Kidney (tissue), 13 donors: ENCODE measurements at regions not wholly inside any gene's neighbourhood (a gene's known extent, or its start where the extent isn't known, plus 50 kb on each side); places are given as distances from the start of the nearest gene placed in this dataset.

Experiments used
- DNase-seq, 5 donors: peaks; one replicate each; pipeline ENCODE4 v3.0.0-alpha.2; 2013 to 2020
- FAIRE-seq: peaks from 2 replicates; lab custom pipeline; 2012; peaks lifted over from hg19 to GRCh38; lab: Jason Lieb, UNC
- H3K27ac ChIP-seq, 2 donors: one replicate each; pipeline ENCODE4 v1.7.0; 2013; ENCODE audit warnings: low read depth in 2 of 2, low read length in 2 of 2, inconsistent platforms in 1 of 2
- H3K27me3 ChIP-seq: one replicate; pipeline ENCODE4 v1.7.1; 2013; ENCODE audit warnings: low read length, inconsistent platforms; ENCODE audit not compliant: control insufficient read depth, insufficient read depth
- H3K36me3 ChIP-seq, 3 donors: one replicate each; pipeline versions ENCODE4 v1.7.0 to v1.7.1; 2013; ENCODE audit warnings: low read length in 3 of 3, control low read depth in 1 of 3, inconsistent platforms in 1 of 3; ENCODE audit not compliant: insufficient read depth in 3 of 3, control insufficient read depth in 2 of 3
- H3K4me1 ChIP-seq, 3 donors: one replicate each; pipeline versions ENCODE4 v1.7.0 to v1.7.1; 2013; ENCODE audit warnings: low read length in 3 of 3, inconsistent platforms in 1 of 3, low read depth in 1 of 3; ENCODE audit not compliant: control insufficient read depth in 2 of 3, insufficient read depth in 2 of 3
- H3K4me3 ChIP-seq, 3 donors: one replicate each; pipeline versions ENCODE4 v1.7.0 to v1.8.1; 2013; ENCODE audit warnings: low read length in 3 of 3, control low read depth in 1 of 3, inconsistent platforms in 1 of 3
- H3K9ac ChIP-seq, 3 donors: one replicate each; pipeline versions ENCODE4 v1.7.0 to v1.7.1; 2013; ENCODE audit warnings: low read length in 3 of 3, control low read depth in 1 of 3, inconsistent platforms in 1 of 3
- H3K9me3 ChIP-seq, 3 donors: one replicate each; pipeline versions ENCODE4 v1.7.0 to v1.7.1; 2013; ENCODE audit warnings: low read length in 3 of 3, control low read depth in 1 of 3, inconsistent platforms in 1 of 3; ENCODE audit not compliant: control insufficient read depth in 2 of 3, insufficient read depth in 1 of 3
- intact Hi-C: fragments of 100-400 bp; cut with DNase I; formaldehyde crosslinking; loops from one replicate; pipeline ENCODE4 v1.11.1; 2022
- TF ChIP-seq, protein P1 (sequence below): IDR thresholded peaks from 3 replicates; pipeline ENCODE4 v1.5.1; 2012; ENCODE audit warnings: mild to moderate bottlenecking, moderate library complexity, borderline replicate concordance; ENCODE audit not compliant: insufficient read depth; ENCODE audit errors: extremely low read depth
- donor health status: control.
- donor health status: control.
- donor health status: control.
- donor health status: control.
- donor health status: control.
- donor health status: DM: yes; HTN: yes; CAD: no.
- donor health status: Normal renal cell carcinoma (clear cell type).

DNA sequence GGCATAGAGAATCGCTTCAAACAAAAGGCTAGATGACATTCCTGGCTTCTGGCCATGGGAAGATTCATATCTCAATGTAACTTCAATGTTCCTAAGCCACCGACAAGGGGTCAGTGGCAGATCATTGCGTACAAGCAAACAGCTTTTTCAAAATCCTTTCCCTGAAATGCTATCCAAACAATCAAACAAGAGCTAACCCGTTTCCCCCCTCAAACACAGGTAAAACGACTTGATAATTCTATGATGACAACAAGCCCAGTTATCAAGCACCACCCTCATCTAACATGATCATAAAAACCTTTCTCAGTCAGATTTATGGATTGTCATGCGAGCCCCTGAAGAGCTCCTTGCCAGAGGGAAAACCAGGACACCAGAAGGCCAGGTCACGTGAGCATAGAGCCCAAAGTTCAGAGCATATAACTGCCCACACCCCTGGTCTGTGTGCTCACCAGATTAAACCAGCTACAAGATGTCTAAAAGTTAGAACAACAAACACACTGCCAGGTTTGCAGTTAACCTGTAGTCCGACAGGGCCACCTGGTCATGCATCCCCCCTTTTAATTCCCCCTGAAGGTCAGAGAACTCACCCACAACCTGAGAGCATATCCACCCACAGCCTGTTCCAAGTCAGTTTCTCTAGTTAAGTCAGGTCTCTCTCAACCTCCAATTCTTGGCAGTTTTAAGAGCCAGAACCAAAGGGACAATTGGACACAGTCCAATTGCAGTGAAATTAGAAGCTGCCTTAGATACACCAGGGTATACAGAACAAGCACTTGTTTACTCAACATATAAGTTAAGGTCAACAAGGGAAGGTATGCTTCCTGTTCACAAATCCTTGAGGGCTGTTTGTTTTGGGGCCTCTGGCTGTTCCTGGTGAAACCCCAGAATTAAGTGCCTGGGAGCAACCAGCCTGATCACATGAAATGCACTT is 248.1 kb upstream of the PPARGC1A start:
- intact Hi-C loops = no loop called here
- Histone ChIP-seq H3K27ac (peak overlapping the region in 1 of 2 donors; percentile 29), H3K4me1 (peaks cover 0 to 9% (median 2%) of the 10 kb centered on the region in 3 donors), H3K36me3 (no peaks in the 10 kb centered on the region), H3K27me3 (no peaks in the 10 kb centered on the region), H3K4me3 (no peak overlapping the region), H3K9me3 (no peaks in the 10 kb centered on the region), H3K9ac (peak overlapping the region in 1 of 3 donors; percentile 12)
- TF ChIP-seq, protein P1, sequence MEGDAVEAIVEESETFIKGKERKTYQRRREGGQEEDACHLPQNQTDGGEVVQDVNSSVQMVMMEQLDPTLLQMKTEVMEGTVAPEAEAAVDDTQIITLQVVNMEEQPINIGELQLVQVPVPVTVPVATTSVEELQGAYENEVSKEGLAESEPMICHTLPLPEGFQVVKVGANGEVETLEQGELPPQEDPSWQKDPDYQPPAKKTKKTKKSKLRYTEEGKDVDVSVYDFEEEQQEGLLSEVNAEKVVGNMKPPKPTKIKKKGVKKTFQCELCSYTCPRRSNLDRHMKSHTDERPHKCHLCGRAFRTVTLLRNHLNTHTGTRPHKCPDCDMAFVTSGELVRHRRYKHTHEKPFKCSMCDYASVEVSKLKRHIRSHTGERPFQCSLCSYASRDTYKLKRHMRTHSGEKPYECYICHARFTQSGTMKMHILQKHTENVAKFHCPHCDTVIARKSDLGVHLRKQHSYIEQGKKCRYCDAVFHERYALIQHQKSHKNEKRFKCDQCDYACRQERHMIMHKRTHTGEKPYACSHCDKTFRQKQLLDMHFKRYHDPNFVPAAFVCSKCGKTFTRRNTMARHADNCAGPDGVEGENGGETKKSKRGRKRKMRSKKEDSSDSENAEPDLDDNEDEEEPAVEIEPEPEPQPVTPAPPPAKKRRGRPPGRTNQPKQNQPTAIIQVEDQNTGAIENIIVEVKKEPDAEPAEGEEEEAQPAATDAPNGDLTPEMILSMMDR = no peak
- FAIRE-seq = no peak
- peak in 3 of 5 donors; percentile 42 to 76 (median 60) for DNase-seq

DNA sequence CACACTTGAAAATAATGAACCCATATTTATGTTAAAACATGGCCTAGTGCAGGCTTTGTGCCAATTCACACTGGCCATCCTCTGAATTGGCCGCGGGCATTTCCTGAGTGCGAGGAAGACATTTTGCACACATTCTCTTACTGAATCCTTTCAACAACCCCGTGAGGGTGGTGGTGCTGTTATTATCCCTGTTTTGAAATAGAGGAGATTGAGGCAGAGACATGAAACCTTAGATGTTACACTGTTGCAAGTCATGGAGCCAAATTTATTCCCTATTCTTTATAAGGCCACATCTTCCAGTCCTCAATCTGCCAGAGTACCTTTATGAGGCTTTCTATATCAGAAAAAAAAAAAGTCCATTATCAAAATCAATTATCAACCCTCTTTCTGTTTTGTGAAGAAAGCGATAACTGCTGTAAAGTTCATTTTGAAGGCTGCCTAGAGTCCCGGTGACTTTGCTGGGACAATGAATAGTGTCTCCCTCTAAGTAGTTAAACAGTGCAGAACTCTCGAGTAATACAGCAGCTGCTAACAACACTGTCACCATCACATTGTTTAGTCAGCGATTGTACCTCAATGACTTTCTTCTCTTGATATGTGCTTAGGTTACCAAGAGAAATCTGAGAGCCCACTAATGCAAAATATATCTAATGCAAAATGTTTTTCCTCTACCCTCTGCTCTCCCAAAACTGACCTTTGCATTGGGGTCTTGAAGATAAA is 242.3 kb upstream of the PPARGC1A start:
- intact Hi-C loops = no loop called here
- H3K4me3 ChIP-seq = no peak overlapping the region
- FAIRE-seq (no peak), DNase-seq (no peak)
- no peaks in the 10 kb centered on the region for H3K36me3 ChIP-seq
- H3K9ac ChIP-seq = no peak overlapping the region
- TF ChIP-seq, protein P1 = no peak
- no peaks in the 10 kb centered on the region for H3K4me1 ChIP-seq
- no peaks in the 10 kb centered on the region for H3K27me3 ChIP-seq
- no peak overlapping the region for H3K27ac ChIP-seq
- no peaks in the 10 kb centered on the region for H3K9me3 ChIP-seq

- no peak for FAIRE-seq
These were observed 240.8 kb upstream of the PPARGC1A start for GRCh38 chr4:24130637-24131036.

More at GRCh38 chr4:24130637-24131036, 240.8 kb upstream of the PPARGC1A start:
- no peaks in the 10 kb centered on the region for H3K4me1 ChIP-seq
- H3K9ac ChIP-seq = no peak overlapping the region
- no peak overlapping the region for H3K4me3 ChIP-seq
- TF ChIP-seq, protein P1 = no peak
- no peaks in the 10 kb centered on the region for H3K27me3 ChIP-seq
- intact Hi-C loops = no loop called here
- no peak overlapping the region for H3K27ac ChIP-seq
- no peaks in the 10 kb centered on the region for H3K9me3 ChIP-seq
- H3K36me3 ChIP-seq = no peaks in the 10 kb centered on the region
- DNase-seq = no peak
